K562 (cell line): ENCODE measurements at regions not wholly inside any gene's neighbourhood (a gene's known extent, or its start where the extent isn't known, plus 50 kb on each side); places are given as distances from the start of the nearest gene placed in this dataset.

Experiments
- CREB1 ChIP-seq, 2 experiments: sonication (generic) in 1 of 2; formaldehyde crosslinking in 1 of 2; IDR thresholded peaks; 2 replicates each; pipeline versions ENCODE4 v1.6.1 to v1.8.0; 2012 to 2022; ENCODE audit warnings: inconsistent platforms in 1 of 2, mild to moderate bottlenecking in 1 of 2, missing genetic modification reagents in 1 of 2, moderate library complexity in 1 of 2
- CREB3L1 ChIP-seq: fragments of 450-650 bp; IDR thresholded peaks from 2 replicates; pipeline ENCODE4 v1.6.1; 2014; ENCODE audit warnings: low read depth, mild to moderate bottlenecking, moderate library complexity, borderline replicate concordance
- HLTF ChIP-seq: fragments of 450-650 bp; IDR thresholded peaks from 2 replicates; pipeline ENCODE4 v1.6.1; 2016
- SIX5 ChIP-seq, 2 experiments: IDR thresholded peaks; 2 replicates each; pipeline ENCODE4 v1.6.1; 2011; ENCODE audit warnings: low read length in 2 of 2, borderline replicate concordance in 1 of 2, low read depth in 1 of 2, mild to moderate bottlenecking in 1 of 2, moderate library complexity in 1 of 2; ENCODE audit not compliant: insufficient read depth in 1 of 2
- STAG1 ChIP-seq: sonication (generic); formaldehyde crosslinking; IDR thresholded peaks from 2 replicates; pipeline ENCODE4 v1.5.0; 2020; ENCODE audit warnings: missing genetic modification reagents, borderline replicate concordance
- ZNF407 ChIP-seq: fragments of 450-650 bp; IDR thresholded peaks from 2 replicates; pipeline ENCODE4 v1.6.1; 2016; ENCODE audit warnings: low read depth
- TF ChIP-seq, protein P1 (sequence below), 2 experiments: IDR thresholded peaks; 2 replicates each; pipeline ENCODE4 v1.6.1; 2011; ENCODE audit warnings: borderline replicate concordance in 1 of 2, control low read depth in 1 of 2, low read depth in 1 of 2, low read length in 1 of 2, mild to moderate bottlenecking in 1 of 2, mixed read lengths in 1 of 2, moderate library complexity in 1 of 2; ENCODE audit not compliant: insufficient read depth in 1 of 2, insufficient read length in 1 of 2, poor library complexity in 1 of 2, severe bottlenecking in 1 of 2; ENCODE audit errors: extremely low read depth in 1 of 2
- TF ChIP-seq, protein P2 (sequence below), 2 experiments: fragments of 450-650 bp in 1 of 2; sonication (generic) in 1 of 2; formaldehyde crosslinking in 1 of 2; IDR thresholded peaks in 1 of 2; conservative IDR thresholded peaks in 1 of 2; 2 replicates each; pipeline versions ENCODE4 v1.6.1 to v1.8.1; 2016 to 2023; ENCODE audit warnings: mild to moderate bottlenecking in 2 of 2, moderate library complexity in 2 of 2, inconsistent platforms in 1 of 2, missing genetic modification reagents in 1 of 2
- TF ChIP-seq, protein P3 (sequence below): fragments of 450-650 bp; IDR thresholded peaks from 2 replicates; pipeline ENCODE4 v1.6.1; 2018; ENCODE audit warnings: mild to moderate bottlenecking, low read depth; ENCODE audit not compliant: partially characterized antibody

DNA sequence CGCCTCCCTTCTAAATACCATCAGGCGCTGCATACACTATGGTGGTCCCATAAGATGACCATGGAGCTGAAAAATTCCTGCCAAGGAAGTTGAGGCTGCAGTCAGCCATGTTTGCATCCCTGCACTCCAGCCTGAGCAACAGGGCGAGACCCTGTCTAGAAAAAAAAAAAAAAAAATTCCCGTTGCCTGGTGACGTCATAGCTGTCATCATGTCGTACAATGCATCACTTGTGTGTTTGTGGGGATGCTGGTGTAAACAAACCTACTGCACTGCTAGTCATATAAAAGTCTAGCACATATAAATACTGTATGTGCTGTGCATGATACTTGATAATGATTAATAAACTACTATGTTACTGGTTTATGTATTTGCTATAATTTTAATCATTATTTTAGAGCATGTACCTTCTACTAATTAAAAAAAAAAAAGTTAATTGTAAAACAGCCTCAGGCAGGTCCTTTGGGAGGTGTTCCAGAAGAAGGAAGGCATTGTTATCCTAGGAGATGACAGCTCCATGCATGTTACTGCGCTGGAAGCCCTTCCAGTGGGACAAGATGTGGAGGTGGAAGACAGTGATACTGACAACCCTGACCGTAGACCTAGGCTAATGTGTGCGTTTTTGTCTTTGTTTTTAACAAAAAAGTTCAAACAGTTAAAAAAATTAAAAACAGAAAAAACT is 132.6 kb downstream of the BANF2 start (continued):
- no peak for TF ChIP-seq ZNF407
- TF ChIP-seq CREB1 (IDR thresholded peaks at IDR 0.05), result peak; percentile 55; the same call in 1 of the 2 replicates
- no peak for TF ChIP-seq CREB1 (CRISPR knock-in tag; IDR thresholded peaks at IDR 0.05)
- TF ChIP-seq, protein P1, sequence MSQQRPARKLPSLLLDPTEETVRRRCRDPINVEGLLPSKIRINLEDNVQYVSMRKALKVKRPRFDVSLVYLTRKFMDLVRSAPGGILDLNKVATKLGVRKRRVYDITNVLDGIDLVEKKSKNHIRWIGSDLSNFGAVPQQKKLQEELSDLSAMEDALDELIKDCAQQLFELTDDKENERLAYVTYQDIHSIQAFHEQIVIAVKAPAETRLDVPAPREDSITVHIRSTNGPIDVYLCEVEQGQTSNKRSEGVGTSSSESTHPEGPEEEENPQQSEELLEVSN (IDR thresholded peaks at IDR 0.05; ENCODE audit: borderline replicate concordance in 1 of 2, extremely low read depth in 1 of 2, insufficient read depth in 1 of 2, insufficient read length in 1 of 2, low read depth in 1 of 2, low read length in 1 of 2, poor library complexity in 1 of 2, severe bottlenecking in 1 of 2), result no peak
- no peak for TF ChIP-seq SIX5 (IDR thresholded peaks at IDR 0.05; ENCODE audit: borderline replicate concordance in 1 of 2, insufficient read depth in 1 of 2, low read depth in 1 of 2, low read length in 2 of 2)
- TF ChIP-seq, protein P2, sequence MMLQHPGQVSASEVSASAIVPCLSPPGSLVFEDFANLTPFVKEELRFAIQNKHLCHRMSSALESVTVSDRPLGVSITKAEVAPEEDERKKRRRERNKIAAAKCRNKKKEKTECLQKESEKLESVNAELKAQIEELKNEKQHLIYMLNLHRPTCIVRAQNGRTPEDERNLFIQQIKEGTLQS (IDR thresholded peaks at IDR 0.05), result peak; percentile 80
- TF ChIP-seq, protein P2 (CRISPR knock-in tag; conservative IDR thresholded peaks at IDR 0.05), result no peak
- TF ChIP-seq, protein P3, sequence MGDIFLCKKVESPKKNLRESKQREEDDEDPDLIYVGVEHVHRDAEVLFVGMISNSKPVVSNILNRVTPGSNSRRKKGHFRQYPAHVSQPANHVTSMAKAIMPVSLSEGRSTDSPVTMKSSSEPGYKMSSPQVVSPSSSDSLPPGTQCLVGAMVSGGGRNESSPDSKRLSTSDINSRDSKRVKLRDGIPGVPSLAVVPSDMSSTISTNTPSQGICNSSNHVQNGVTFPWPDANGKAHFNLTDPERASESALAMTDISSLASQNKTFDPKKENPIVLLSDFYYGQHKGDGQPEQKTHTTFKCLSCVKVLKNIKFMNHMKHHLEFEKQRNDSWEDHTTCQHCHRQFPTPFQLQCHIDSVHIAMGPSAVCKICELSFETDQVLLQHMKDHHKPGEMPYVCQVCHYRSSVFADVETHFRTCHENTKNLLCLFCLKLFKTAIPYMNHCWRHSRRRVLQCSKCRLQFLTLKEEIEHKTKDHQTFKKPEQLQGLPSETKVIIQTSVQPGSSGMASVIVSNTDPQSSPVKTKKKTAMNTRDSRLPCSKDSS, result no peak
- TF ChIP-seq CREB3L1, result no peak
- TF ChIP-seq STAG1 (CRISPR knock-in tag), result no peak
- TF ChIP-seq HLTF, result no peak
